ENCODE measurements at regions not wholly inside any gene's neighbourhood (a gene's known extent, or its start where the extent isn't known, plus 50 kb on each side); places are given as distances from the start of the nearest gene placed in this dataset.

DNA sequence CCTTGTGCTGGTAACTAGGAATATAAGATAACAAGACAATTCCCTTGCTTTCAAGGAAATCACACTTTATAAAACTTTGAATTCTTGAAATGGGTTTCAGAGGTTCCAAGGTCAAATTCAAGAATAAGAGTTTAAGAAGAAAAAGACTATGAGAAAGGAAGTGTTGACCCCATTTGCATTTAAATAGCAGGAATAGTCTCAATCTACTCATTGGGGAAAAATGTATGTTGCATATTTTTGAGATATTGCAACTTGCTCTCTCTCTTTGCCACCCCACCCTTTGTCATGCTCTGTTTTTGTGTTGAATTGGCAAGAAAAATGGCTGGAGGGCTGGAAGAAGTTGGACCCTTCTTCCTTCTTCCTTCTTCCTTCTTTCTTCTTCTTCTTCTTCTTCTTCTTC lies 699.2 kb downstream of the TUSC7 start:
- no peak overlapping the region for H3K27ac ChIP-seq (ENCODE audit: low read depth, low read length)
- ChIA-PET POLR2A (no interaction called here), CTCF (no interaction called here)
- H3K4me3 ChIP-seq (ENCODE audit: low read depth, low read length), result no peak overlapping the region
- TF ChIP-seq, protein P1, sequence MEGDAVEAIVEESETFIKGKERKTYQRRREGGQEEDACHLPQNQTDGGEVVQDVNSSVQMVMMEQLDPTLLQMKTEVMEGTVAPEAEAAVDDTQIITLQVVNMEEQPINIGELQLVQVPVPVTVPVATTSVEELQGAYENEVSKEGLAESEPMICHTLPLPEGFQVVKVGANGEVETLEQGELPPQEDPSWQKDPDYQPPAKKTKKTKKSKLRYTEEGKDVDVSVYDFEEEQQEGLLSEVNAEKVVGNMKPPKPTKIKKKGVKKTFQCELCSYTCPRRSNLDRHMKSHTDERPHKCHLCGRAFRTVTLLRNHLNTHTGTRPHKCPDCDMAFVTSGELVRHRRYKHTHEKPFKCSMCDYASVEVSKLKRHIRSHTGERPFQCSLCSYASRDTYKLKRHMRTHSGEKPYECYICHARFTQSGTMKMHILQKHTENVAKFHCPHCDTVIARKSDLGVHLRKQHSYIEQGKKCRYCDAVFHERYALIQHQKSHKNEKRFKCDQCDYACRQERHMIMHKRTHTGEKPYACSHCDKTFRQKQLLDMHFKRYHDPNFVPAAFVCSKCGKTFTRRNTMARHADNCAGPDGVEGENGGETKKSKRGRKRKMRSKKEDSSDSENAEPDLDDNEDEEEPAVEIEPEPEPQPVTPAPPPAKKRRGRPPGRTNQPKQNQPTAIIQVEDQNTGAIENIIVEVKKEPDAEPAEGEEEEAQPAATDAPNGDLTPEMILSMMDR (IDR thresholded peaks at IDR 0.05; ENCODE audit: low read depth, low read length), result no peak
- H3K9me3 ChIP-seq (ENCODE audit: control insufficient read depth, insufficient read depth, low read length), result no peaks in the 10 kb centered on the region
- DNase-seq (ENCODE audit: low read depth, low spot score), result no peak
- no peaks in the 10 kb centered on the region for H3K27me3 ChIP-seq (ENCODE audit: control insufficient read depth, insufficient read depth, low read length)

DNA sequence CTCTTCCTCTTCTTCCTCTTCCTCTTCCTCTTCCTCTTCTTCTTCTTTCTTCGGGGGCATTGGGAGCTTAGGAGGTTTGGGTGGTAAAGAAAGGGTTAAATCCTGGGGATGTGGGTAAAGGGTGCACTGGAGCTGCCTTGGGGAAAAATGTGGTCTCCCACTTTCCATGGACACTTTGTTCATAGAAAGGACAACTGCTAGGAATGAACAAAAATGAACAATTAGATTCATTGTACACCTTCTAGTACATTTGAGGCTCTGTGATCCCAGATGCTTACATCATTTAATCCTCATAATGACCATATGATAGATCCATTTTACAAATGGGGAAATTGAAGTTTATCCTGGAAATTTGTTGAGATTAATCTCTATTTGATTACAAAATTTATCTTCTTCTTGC lies 699.7 kb downstream of the TUSC7 start:
- no peak for DNase-seq (ENCODE audit: low read depth, low spot score)
- CTCF ChIA-PET, result no interaction called here

DNA sequence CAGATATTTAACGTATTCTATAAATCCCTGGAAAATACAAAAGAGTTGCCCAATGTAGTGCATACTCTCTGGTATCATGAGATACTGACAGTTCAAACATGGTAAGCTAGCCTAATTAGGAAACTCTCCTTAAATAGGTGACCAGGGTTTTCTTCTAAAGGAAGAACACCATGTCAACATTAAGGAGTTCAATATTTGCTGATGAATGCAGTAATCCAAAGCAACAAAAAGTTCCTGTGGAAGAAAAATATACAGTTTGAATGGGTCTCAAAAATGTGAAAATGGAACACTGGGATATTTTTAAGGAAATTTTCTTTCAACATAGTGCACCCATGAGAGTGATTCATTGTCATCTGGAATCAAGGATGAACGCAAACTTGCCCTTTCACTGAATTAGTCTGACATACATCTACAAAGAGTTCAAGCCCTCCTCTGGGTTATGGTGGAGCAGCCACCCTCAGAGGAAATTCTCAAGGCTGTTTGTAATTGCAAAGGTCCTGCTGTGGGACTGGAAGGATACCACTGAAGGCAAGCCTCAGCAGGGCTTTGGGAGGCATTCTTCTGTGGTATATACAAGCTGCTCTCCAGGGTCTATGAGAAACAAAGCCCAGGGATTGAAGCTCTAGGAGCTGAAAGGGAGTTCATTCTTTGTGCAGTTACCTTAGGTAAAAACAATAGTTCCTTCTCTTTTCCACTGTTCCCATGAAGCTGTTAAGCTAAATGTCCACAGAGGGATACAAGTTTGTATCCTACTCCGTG lies 700.3 kb downstream of the TUSC7 start:
- no peaks in the 10 kb centered on the region for H3K27me3 ChIP-seq (ENCODE audit: control insufficient read depth, insufficient read depth, low read length)
- CTCF ChIA-PET, result interaction anchor here (0.9 to 1.1 kb wide), 2 partner anchors 9 to 30 kb away, joined by 3 read pairs; no protein-coding TSS in a partner anchor
- no peak overlapping the region for H3K4me3 ChIP-seq (ENCODE audit: low read depth, low read length)
- TF ChIP-seq, protein P1 (IDR thresholded peaks at IDR 0.05; ENCODE audit: low read depth, low read length), result no peak
- DNase-seq (ENCODE audit: low read depth, low spot score), result no peak
- no peak overlapping the region for H3K27ac ChIP-seq (ENCODE audit: low read depth, low read length)
- no peaks in the 10 kb centered on the region for H3K9me3 ChIP-seq (ENCODE audit: control insufficient read depth, insufficient read depth, low read length)
- POLR2A ChIA-PET, result no interaction called here

More for the DNA sequence above, 699.7 kb downstream of the TUSC7 start:
- Histone ChIP-seq H3K9me3 (ENCODE audit: control insufficient read depth, insufficient read depth, low read length) (no peaks in the 10 kb centered on the region), H3K4me3 (ENCODE audit: low read depth, low read length) (no peak overlapping the region), H3K27me3 (ENCODE audit: control insufficient read depth, insufficient read depth, low read length) (no peaks in the 10 kb centered on the region), H3K27ac (ENCODE audit: low read depth, low read length) (no peak overlapping the region)
- POLR2A ChIA-PET, result no interaction called here
- TF ChIP-seq, protein P1 (IDR thresholded peaks at IDR 0.05; ENCODE audit: low read depth, low read length), result no peak

- ChIA-PET CTCF (no interaction called here), POLR2A (interaction anchor here (0.6 kb wide), 1 partner anchor 1668 kb away, joined by 6 read pairs; no protein-coding TSS in a partner anchor)
- TF ChIP-seq, protein P1 (IDR thresholded peaks at IDR 0.05; ENCODE audit: low read depth, low read length), result no peak
- no peak overlapping the region for H3K4me3 ChIP-seq (ENCODE audit: low read depth, low read length)
- no peak for DNase-seq (ENCODE audit: low read depth, low spot score)
- H3K27ac ChIP-seq (ENCODE audit: low read depth, low read length), result no peak overlapping the region
- H3K9me3 ChIP-seq (ENCODE audit: control insufficient read depth, insufficient read depth, low read length), result no peaks in the 10 kb centered on the region
- H3K27me3 ChIP-seq (ENCODE audit: control insufficient read depth, insufficient read depth, low read length), result no peaks in the 10 kb centered on the region
Measured at GRCh38 chr3:117411971-117412370, 702.4 kb downstream of the TUSC7 start.

DNA sequence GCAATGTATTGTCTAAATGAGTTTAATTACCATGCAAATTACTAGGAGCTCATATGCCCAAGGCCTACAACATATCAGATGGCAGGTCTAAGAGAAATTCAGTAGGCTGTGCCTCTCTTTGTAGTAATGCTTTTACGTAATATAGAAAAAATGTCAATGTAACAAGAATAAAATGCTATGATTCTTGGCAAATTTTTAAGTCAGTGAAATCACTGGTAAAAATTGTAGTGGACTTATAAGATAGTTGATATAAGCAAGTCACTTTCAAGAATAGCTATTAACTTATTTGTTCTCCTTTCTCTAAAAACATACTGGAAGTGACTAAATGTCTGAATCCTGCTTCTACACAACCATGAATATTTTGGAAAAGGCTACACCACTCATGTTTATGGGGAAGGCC lies 707.8 kb downstream of the TUSC7 start:
- TF ChIP-seq, protein P1 (IDR thresholded peaks at IDR 0.05; ENCODE audit: low read depth, low read length), result no peak
- ChIA-PET POLR2A (no interaction called here), CTCF (no interaction called here)
- no peak overlapping the region for H3K4me3 ChIP-seq (ENCODE audit: low read depth, low read length)
- no peaks in the 10 kb centered on the region for H3K27me3 ChIP-seq (ENCODE audit: control insufficient read depth, insufficient read depth, low read length)
- no peaks in the 10 kb centered on the region for H3K9me3 ChIP-seq (ENCODE audit: control insufficient read depth, insufficient read depth, low read length)
- no peak overlapping the region for H3K27ac ChIP-seq (ENCODE audit: low read depth, low read length)
- DNase-seq (ENCODE audit: low read depth, low spot score), result no peak
